Neural cell (in vitro differentiated cells): ENCODE measurements at regions not wholly inside any gene's neighbourhood (a gene's known extent, or its start where the extent isn't known, plus 50 kb on each side); places are given as distances from the start of the nearest gene placed in this dataset.

ENCODE experiments used
- H2AFZ ChIP-seq: fragments of 200-600, 300-800 bp; sonication (generic), shearing (Covaris generic); 2 replicates; pipeline ENCODE4 v1.6.0; 2014; ENCODE audit warnings: low read depth, mild to moderate bottlenecking, antibody characterized with exemption, low read length, moderate library complexity
- H3F3A ChIP-seq: fragments of 200-600 bp; shearing (Covaris generic); 2 replicates; pipeline ENCODE4 v1.6.1; 2016; ENCODE audit warnings: mild to moderate bottlenecking, moderate library complexity, mixed read lengths, antibody characterized with exemption, low read length; ENCODE audit not compliant: insufficient read depth, poor library complexity, severe bottlenecking
- H3K27ac ChIP-seq: fragments of 200-600, 300-800 bp; sonication (generic), shearing (Covaris generic); 2 replicates; pipeline ENCODE4 v1.5.1; 2014; ENCODE audit warnings: mild to moderate bottlenecking, low read length, moderate library complexity
- H3K27me3 ChIP-seq: fragments of 300-800, 200-600 bp; sonication (generic), shearing (Covaris generic); 2 replicates; pipeline ENCODE4 v1.6.0; 2014; ENCODE audit warnings: mild to moderate bottlenecking, low read depth, low read length, moderate library complexity; ENCODE audit not compliant: insufficient read depth
- H3K36me3 ChIP-seq: fragments of 300-800, 200-600 bp; sonication (generic), shearing (Covaris generic); 2 replicates; pipeline ENCODE4 v1.5.1; 2014; ENCODE audit warnings: mild to moderate bottlenecking, antibody characterized with exemption, low read length, moderate library complexity; ENCODE audit not compliant: insufficient read depth
- H3K4me2 ChIP-seq: fragments of 300-800, 200-600 bp; sonication (generic), shearing (Covaris generic); 2 replicates; pipeline ENCODE4 v1.6.0; 2014; ENCODE audit warnings: mild to moderate bottlenecking, low read length
- H3K4me3 ChIP-seq: fragments of 300-800, 200-600 bp; sonication (generic), shearing (Covaris generic); 2 replicates; pipeline ENCODE4 v1.5.1; 2014; ENCODE audit warnings: mild to moderate bottlenecking, low read length, moderate library complexity
- H3K79me2 ChIP-seq: fragments of 200-600 bp; shearing (Covaris generic); replicated peaks from 2 replicates; pipeline ENCODE4 v1.6.0; 2014; ENCODE audit warnings: mild to moderate bottlenecking, low read length, moderate library complexity; ENCODE audit not compliant: insufficient read depth
- H3K9ac ChIP-seq: fragments of 300-800, 200-600 bp; sonication (generic), shearing (Covaris generic); 2 replicates; pipeline ENCODE4 v1.6.1; 2016; ENCODE audit warnings: mild to moderate bottlenecking, low read length, mixed read lengths
- H3K9me2 ChIP-seq: fragments of 200-600 bp; shearing (Covaris generic); 2 replicates; pipeline ENCODE4 v1.6.1; 2016; ENCODE audit warnings: mild to moderate bottlenecking, low read length, mixed read lengths; ENCODE audit not compliant: insufficient read depth
- H3K9me3 ChIP-seq: fragments of 200-600, 300-800 bp; sonication (generic), shearing (Covaris generic); 2 replicates; pipeline ENCODE4 v1.6.1; 2016; ENCODE audit warnings: mild to moderate bottlenecking, mixed run types, low read length, moderate library complexity, mixed read lengths
- H4K20me1 ChIP-seq: fragments of 200-600 bp; shearing (Covaris generic); 2 replicates; pipeline ENCODE4 v1.6.1; 2016; ENCODE audit warnings: mild to moderate bottlenecking, mixed run types; ENCODE audit not compliant: insufficient read depth
- EP300 ChIP-seq: fragments of 450-650 bp; conservative IDR thresholded peaks from 2 replicates; pipeline ENCODE4 v1.6.1; 2014; ENCODE audit warnings: antibody characterized with exemption, mild to moderate bottlenecking, moderate library complexity; ENCODE audit not compliant: poor library complexity, severe bottlenecking
- EZH2 ChIP-seq: fragments of 200-600, 300-800 bp; shearing (Covaris generic), sonication (generic); IDR thresholded peaks from 2 replicates; pipeline ENCODE4 v1.6.1; 2014; ENCODE audit warnings: antibody characterized with exemption, low read length, borderline replicate concordance, mild to moderate bottlenecking; ENCODE audit not compliant: insufficient read depth, poor library complexity, severe bottlenecking
- MXI1 ChIP-seq: fragments of 450-650 bp; conservative IDR thresholded peaks from 2 replicates; pipeline ENCODE4 v1.6.1; 2014; ENCODE audit warnings: antibody characterized with exemption, mild to moderate bottlenecking; ENCODE audit not compliant: poor library complexity, severe bottlenecking
- POLR2AphosphoS5 ChIP-seq: IDR thresholded peaks from 2 replicates; pipeline ENCODE4 v1.6.1; 2012
- RAD21 ChIP-seq: fragments of 450-650 bp; conservative IDR thresholded peaks from 2 replicates; pipeline ENCODE4 v1.6.1; 2014; ENCODE audit warnings: antibody characterized with exemption, mild to moderate bottlenecking, moderate library complexity
- SMC3 ChIP-seq: fragments of 450-650 bp; conservative IDR thresholded peaks from 2 replicates; pipeline ENCODE4 v1.6.1; 2014; ENCODE audit warnings: antibody characterized with exemption, mild to moderate bottlenecking, moderate library complexity; ENCODE audit not compliant: poor library complexity
- TAF1 ChIP-seq: IDR thresholded peaks from 2 replicates; pipeline ENCODE4 v1.6.1; 2012; ENCODE audit warnings: low read depth
- TF ChIP-seq, protein P1 (sequence below): fragments of 450-650 bp; IDR thresholded peaks from 2 replicates; pipeline ENCODE4 v1.5.1; 2014; ENCODE audit warnings: antibody characterized with exemption, mild to moderate bottlenecking, moderate library complexity; ENCODE audit not compliant: poor library complexity, severe bottlenecking
- TF ChIP-seq, protein P2 (sequence below): IDR thresholded peaks from 2 replicates; pipeline ENCODE4 v1.6.1; 2012; ENCODE audit warnings: borderline replicate concordance

DNA sequence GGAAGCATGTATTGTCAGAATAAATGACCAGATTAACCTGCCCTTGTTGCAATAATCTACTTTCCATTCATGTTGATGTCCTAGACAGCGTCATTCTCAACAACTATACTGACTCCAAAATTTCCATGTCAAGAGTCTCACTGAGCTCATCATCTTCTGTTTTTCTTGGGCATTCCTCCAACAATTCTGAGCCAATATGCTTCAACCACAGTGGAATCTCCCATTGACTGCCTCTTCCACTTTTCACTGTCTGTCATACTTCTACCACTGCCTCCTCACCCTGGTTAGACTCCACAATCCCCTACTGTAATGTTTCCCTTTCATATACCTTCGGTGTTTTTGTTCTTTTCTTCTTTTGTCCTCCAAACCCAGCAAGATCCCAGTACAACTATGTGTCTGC is 162.8 kb downstream of the TLE1 start:
- TF ChIP-seq SMC3: no peak
- no peak for TF ChIP-seq POLR2AphosphoS5
- TF ChIP-seq, protein P1, sequence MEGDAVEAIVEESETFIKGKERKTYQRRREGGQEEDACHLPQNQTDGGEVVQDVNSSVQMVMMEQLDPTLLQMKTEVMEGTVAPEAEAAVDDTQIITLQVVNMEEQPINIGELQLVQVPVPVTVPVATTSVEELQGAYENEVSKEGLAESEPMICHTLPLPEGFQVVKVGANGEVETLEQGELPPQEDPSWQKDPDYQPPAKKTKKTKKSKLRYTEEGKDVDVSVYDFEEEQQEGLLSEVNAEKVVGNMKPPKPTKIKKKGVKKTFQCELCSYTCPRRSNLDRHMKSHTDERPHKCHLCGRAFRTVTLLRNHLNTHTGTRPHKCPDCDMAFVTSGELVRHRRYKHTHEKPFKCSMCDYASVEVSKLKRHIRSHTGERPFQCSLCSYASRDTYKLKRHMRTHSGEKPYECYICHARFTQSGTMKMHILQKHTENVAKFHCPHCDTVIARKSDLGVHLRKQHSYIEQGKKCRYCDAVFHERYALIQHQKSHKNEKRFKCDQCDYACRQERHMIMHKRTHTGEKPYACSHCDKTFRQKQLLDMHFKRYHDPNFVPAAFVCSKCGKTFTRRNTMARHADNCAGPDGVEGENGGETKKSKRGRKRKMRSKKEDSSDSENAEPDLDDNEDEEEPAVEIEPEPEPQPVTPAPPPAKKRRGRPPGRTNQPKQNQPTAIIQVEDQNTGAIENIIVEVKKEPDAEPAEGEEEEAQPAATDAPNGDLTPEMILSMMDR: no peak
- no peak for TF ChIP-seq RAD21
- no peak for TF ChIP-seq MXI1
- TF ChIP-seq, protein P2, sequence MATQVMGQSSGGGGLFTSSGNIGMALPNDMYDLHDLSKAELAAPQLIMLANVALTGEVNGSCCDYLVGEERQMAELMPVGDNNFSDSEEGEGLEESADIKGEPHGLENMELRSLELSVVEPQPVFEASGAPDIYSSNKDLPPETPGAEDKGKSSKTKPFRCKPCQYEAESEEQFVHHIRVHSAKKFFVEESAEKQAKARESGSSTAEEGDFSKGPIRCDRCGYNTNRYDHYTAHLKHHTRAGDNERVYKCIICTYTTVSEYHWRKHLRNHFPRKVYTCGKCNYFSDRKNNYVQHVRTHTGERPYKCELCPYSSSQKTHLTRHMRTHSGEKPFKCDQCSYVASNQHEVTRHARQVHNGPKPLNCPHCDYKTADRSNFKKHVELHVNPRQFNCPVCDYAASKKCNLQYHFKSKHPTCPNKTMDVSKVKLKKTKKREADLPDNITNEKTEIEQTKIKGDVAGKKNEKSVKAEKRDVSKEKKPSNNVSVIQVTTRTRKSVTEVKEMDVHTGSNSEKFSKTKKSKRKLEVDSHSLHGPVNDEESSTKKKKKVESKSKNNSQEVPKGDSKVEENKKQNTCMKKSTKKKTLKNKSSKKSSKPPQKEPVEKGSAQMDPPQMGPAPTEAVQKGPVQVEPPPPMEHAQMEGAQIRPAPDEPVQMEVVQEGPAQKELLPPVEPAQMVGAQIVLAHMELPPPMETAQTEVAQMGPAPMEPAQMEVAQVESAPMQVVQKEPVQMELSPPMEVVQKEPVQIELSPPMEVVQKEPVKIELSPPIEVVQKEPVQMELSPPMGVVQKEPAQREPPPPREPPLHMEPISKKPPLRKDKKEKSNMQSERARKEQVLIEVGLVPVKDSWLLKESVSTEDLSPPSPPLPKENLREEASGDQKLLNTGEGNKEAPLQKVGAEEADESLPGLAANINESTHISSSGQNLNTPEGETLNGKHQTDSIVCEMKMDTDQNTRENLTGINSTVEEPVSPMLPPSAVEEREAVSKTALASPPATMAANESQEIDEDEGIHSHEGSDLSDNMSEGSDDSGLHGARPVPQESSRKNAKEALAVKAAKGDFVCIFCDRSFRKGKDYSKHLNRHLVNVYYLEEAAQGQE: no peak
- TF ChIP-seq EP300: no peak
- no peak for TF ChIP-seq TAF1
- no peak for TF ChIP-seq EZH2
- no peak overlapping the region for H3K27ac ChIP-seq
- H3K9me2 ChIP-seq: no peaks in the 10 kb centered on the region
- H4K20me1 ChIP-seq: no peaks in the 10 kb centered on the region
- H3K4me3 ChIP-seq: no peak overlapping the region
- no peaks in the 10 kb centered on the region for H3K36me3 ChIP-seq
- no peak overlapping the region for H2AFZ ChIP-seq
- no peak overlapping the region for H3K9ac ChIP-seq
- H3K9me3 ChIP-seq: no peaks in the 10 kb centered on the region
- no peaks in the 10 kb centered on the region for H3F3A ChIP-seq
- H3K27me3 ChIP-seq: no peaks in the 10 kb centered on the region
- no peak overlapping the region for H3K4me2 ChIP-seq
- no peaks in the 10 kb centered on the region for H3K79me2 ChIP-seq

DNA sequence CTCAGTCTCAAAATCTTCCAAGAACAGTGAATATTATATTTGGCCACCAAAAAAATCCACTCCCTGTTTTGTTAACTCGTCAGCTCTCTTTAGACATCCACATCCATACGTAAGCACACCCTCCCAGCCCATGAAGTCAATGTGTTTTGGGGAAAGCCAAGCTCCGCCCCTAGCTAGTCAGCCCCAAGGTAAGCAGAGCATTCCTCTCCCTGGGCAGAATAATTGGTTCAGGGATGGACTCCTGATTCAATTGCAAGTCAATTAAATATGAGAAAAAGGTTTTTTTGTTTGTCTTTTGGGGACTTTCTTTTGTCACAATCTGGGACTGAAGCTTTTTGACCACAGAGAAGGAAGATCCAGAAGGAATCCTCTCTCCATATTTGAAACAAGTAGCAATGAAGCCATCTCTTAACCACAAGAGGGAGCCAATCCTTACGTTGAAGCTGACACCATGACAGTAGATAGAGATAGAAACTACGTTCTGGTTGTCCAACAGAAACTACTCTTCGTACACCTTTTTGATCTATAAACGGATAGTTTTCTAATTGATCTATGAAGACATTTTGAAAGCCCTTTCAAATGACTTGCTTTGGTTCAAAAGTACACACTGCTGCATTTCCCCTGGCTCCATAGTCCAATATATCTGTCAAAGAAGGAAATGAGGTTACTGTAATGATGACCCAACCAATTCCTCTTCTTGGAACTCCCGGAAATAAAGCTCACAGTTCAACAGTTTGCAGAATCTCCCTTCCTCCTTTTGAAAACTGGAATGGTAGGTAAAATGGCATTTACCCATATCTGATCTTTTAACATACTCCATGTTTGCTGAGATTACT is 166.4 kb downstream of the TLE1 start:
- Histone ChIP-seq H3K9me3 (no peaks in the 10 kb centered on the region), H3K4me2 (no peak overlapping the region), H2AFZ (no peak overlapping the region), H3F3A (no peaks in the 10 kb centered on the region), H3K9ac (no peak overlapping the region), H3K27me3 (no peaks in the 10 kb centered on the region), H3K79me2 (no peaks in the 10 kb centered on the region), H3K4me3 (no peak overlapping the region), H3K36me3 (no peaks in the 10 kb centered on the region), H4K20me1 (no peaks in the 10 kb centered on the region), H3K9me2 (no peaks in the 10 kb centered on the region), H3K27ac (no peak overlapping the region)
- TF ChIP-seq, protein P1: peak; percentile 63
- no peak for TF ChIP-seq EZH2
- TF ChIP-seq SMC3: peak; percentile 72
- TF ChIP-seq MXI1: no peak
- TF ChIP-seq RAD21: peak; percentile 68
- TF ChIP-seq EP300: no peak
- TF ChIP-seq, protein P2: no peak
- TF ChIP-seq TAF1: no peak
- no peak for TF ChIP-seq POLR2AphosphoS5
